ENCODE measurements at regions not wholly inside any gene's neighbourhood (a gene's known extent, or its start where the extent isn't known, plus 50 kb on each side); places are given as distances from the start of the nearest gene placed in this dataset.

- no peak overlapping the region for H3K4me3 ChIP-seq (ENCODE audit: low read depth, low read length)
- no peaks in the 10 kb centered on the region for H3K27me3 ChIP-seq (ENCODE audit: control insufficient read depth, insufficient read depth, low read length)
- H3K4me1 ChIP-seq (ENCODE audit: control insufficient read depth, insufficient read depth, low read length): no peaks in the 10 kb centered on the region
- H3K9ac ChIP-seq (ENCODE audit: low read depth, low read length): no peak overlapping the region
- no peaks in the 10 kb centered on the region for H3K36me3 ChIP-seq (ENCODE audit: control insufficient read depth, insufficient read depth, low read length)
- H3K9me3 ChIP-seq (ENCODE audit: control insufficient read depth, insufficient read depth, low read length): no peaks in the 10 kb centered on the region
These were observed 489.4 kb upstream of the MAGEB18 start for GRCh38 chrX:25648790-25649189.

- H3K36me3 ChIP-seq (ENCODE audit: control insufficient read depth, insufficient read depth, low read length): no peaks in the 10 kb centered on the region
- H3K4me1 ChIP-seq (ENCODE audit: control insufficient read depth, insufficient read depth, low read length): no peaks in the 10 kb centered on the region
- no peaks in the 10 kb centered on the region for H3K27me3 ChIP-seq (ENCODE audit: control insufficient read depth, insufficient read depth, low read length)
- no peak overlapping the region for H3K9ac ChIP-seq (ENCODE audit: low read depth, low read length)
- no peaks in the 10 kb centered on the region for H3K9me3 ChIP-seq (ENCODE audit: control insufficient read depth, insufficient read depth, low read length)
- no peak overlapping the region for H3K4me3 ChIP-seq (ENCODE audit: low read depth, low read length)
These were observed 487.8 kb upstream of the MAGEB18 start for GRCh38 chrX:25650216-25650820.

GRCh38 chrX:25659317-25659716, 478.8 kb upstream of the MAGEB18 start:
- no peaks in the 10 kb centered on the region for H3K4me1 ChIP-seq (ENCODE audit: control insufficient read depth, insufficient read depth, low read length)
- no peak overlapping the region for H3K9ac ChIP-seq (ENCODE audit: low read depth, low read length)

GRCh38 chrX:25663701-25664100, 474.4 kb upstream of the MAGEB18 start:
- no peaks in the 10 kb centered on the region for H3K27me3 ChIP-seq (ENCODE audit: control insufficient read depth, insufficient read depth, low read length)
- H3K36me3 ChIP-seq (ENCODE audit: control insufficient read depth, insufficient read depth, low read length): no peaks in the 10 kb centered on the region
- no peaks in the 10 kb centered on the region for H3K4me1 ChIP-seq (ENCODE audit: control insufficient read depth, insufficient read depth, low read length)
- no peak overlapping the region for H3K4me3 ChIP-seq (ENCODE audit: low read depth, low read length)
- H3K9ac ChIP-seq (ENCODE audit: low read depth, low read length): no peak overlapping the region
- no peaks in the 10 kb centered on the region for H3K9me3 ChIP-seq (ENCODE audit: control insufficient read depth, insufficient read depth, low read length)

More at GRCh38 chrX:25659317-25659716, 478.8 kb upstream of the MAGEB18 start:
- no peaks in the 10 kb centered on the region for H3K36me3 ChIP-seq (ENCODE audit: control insufficient read depth, insufficient read depth, low read length)
- H3K27me3 ChIP-seq (ENCODE audit: control insufficient read depth, insufficient read depth, low read length): no peaks in the 10 kb centered on the region
- H3K9me3 ChIP-seq (ENCODE audit: control insufficient read depth, insufficient read depth, low read length): no peaks in the 10 kb centered on the region
- no peak overlapping the region for H3K4me3 ChIP-seq (ENCODE audit: low read depth, low read length)

GRCh38 chrX:25665431-25665830, 472.7 kb upstream of the MAGEB18 start:
- Histone ChIP-seq H3K9me3 (ENCODE audit: control insufficient read depth, insufficient read depth, low read length) (no peaks in the 10 kb centered on the region), H3K4me3 (ENCODE audit: low read depth, low read length) (no peak overlapping the region), H3K4me1 (ENCODE audit: control insufficient read depth, insufficient read depth, low read length) (no peaks in the 10 kb centered on the region), H3K9ac (ENCODE audit: low read depth, low read length) (no peak overlapping the region), H3K36me3 (ENCODE audit: control insufficient read depth, insufficient read depth, low read length) (no peaks in the 10 kb centered on the region), H3K27me3 (ENCODE audit: control insufficient read depth, insufficient read depth, low read length) (no peaks in the 10 kb centered on the region)

GRCh38 chrX:25667681-25668080, 470.5 kb upstream of the MAGEB18 start:
- Histone ChIP-seq H3K9me3 (ENCODE audit: control insufficient read depth, insufficient read depth, low read length) (no peaks in the 10 kb centered on the region), H3K4me3 (ENCODE audit: low read depth, low read length) (no peak overlapping the region), H3K27me3 (ENCODE audit: control insufficient read depth, insufficient read depth, low read length) (no peaks in the 10 kb centered on the region), H3K36me3 (ENCODE audit: control insufficient read depth, insufficient read depth, low read length) (no peaks in the 10 kb centered on the region), H3K9ac (ENCODE audit: low read depth, low read length) (no peak overlapping the region), H3K4me1 (ENCODE audit: control insufficient read depth, insufficient read depth, low read length) (no peaks in the 10 kb centered on the region)

GRCh38 chrX:25674776-25675175, 463.4 kb upstream of the MAGEB18 start:
- Histone ChIP-seq H3K9ac (ENCODE audit: low read depth, low read length) (no peak overlapping the region), H3K9me3 (ENCODE audit: control insufficient read depth, insufficient read depth, low read length) (peaks cover 10% of the 10 kb centered on the region), H3K36me3 (ENCODE audit: control insufficient read depth, insufficient read depth, low read length) (no peaks in the 10 kb centered on the region), H3K4me3 (ENCODE audit: low read depth, low read length) (no peak overlapping the region), H3K4me1 (ENCODE audit: control insufficient read depth, insufficient read depth, low read length) (no peaks in the 10 kb centered on the region), H3K27me3 (ENCODE audit: control insufficient read depth, insufficient read depth, low read length) (no peaks in the 10 kb centered on the region)

- peaks cover 8% of the 10 kb centered on the region for H3K9me3 ChIP-seq (ENCODE audit: control insufficient read depth, insufficient read depth, low read length)
These were observed 436.3 kb upstream of the MAGEB18 start for GRCh38 chrX:25701876-25702275.

GRCh38 chrX:25717122-25717521, 421.0 kb upstream of the MAGEB18 start:
- H3K27me3 ChIP-seq (ENCODE audit: control insufficient read depth, insufficient read depth, low read length): no peaks in the 10 kb centered on the region
- H3K36me3 ChIP-seq (ENCODE audit: control insufficient read depth, insufficient read depth, low read length): no peaks in the 10 kb centered on the region
- no peak overlapping the region for H3K9ac ChIP-seq (ENCODE audit: low read depth, low read length)
- H3K9me3 ChIP-seq (ENCODE audit: control insufficient read depth, insufficient read depth, low read length): no peaks in the 10 kb centered on the region
- H3K4me3 ChIP-seq (ENCODE audit: low read depth, low read length): no peak overlapping the region
- no peaks in the 10 kb centered on the region for H3K4me1 ChIP-seq (ENCODE audit: control insufficient read depth, insufficient read depth, low read length)

More at GRCh38 chrX:25701876-25702275, 436.3 kb upstream of the MAGEB18 start:
- Histone ChIP-seq H3K27me3 (ENCODE audit: control insufficient read depth, insufficient read depth, low read length) (no peaks in the 10 kb centered on the region), H3K36me3 (ENCODE audit: control insufficient read depth, insufficient read depth, low read length) (no peaks in the 10 kb centered on the region), H3K9ac (ENCODE audit: low read depth, low read length) (no peak overlapping the region), H3K4me3 (ENCODE audit: low read depth, low read length) (no peak overlapping the region), H3K4me1 (ENCODE audit: control insufficient read depth, insufficient read depth, low read length) (no peaks in the 10 kb centered on the region)

GRCh38 chrX:25721564-25721963, 416.6 kb upstream of the MAGEB18 start:
- Histone ChIP-seq H3K36me3 (ENCODE audit: control insufficient read depth, insufficient read depth, low read length) (no peaks in the 10 kb centered on the region), H3K4me1 (ENCODE audit: control insufficient read depth, insufficient read depth, low read length) (no peaks in the 10 kb centered on the region), H3K9ac (ENCODE audit: low read depth, low read length) (no peak overlapping the region), H3K9me3 (ENCODE audit: control insufficient read depth, insufficient read depth, low read length) (no peaks in the 10 kb centered on the region), H3K27me3 (ENCODE audit: control insufficient read depth, insufficient read depth, low read length) (no peaks in the 10 kb centered on the region), H3K4me3 (ENCODE audit: low read depth, low read length) (no peak overlapping the region)

- Histone ChIP-seq H3K4me3 (ENCODE audit: low read depth, low read length) (no peak overlapping the region), H3K9me3 (ENCODE audit: control insufficient read depth, insufficient read depth, low read length) (no peaks in the 10 kb centered on the region), H3K4me1 (ENCODE audit: control insufficient read depth, insufficient read depth, low read length) (no peaks in the 10 kb centered on the region), H3K9ac (ENCODE audit: low read depth, low read length) (no peak overlapping the region), H3K27me3 (ENCODE audit: control insufficient read depth, insufficient read depth, low read length) (no peaks in the 10 kb centered on the region), H3K36me3 (ENCODE audit: control insufficient read depth, insufficient read depth, low read length) (no peaks in the 10 kb centered on the region)
These were observed 411.6 kb upstream of the MAGEB18 start for GRCh38 chrX:25726539-25726938.

GRCh38 chrX:25733148-25733547, 405.0 kb upstream of the MAGEB18 start:
- Histone ChIP-seq H3K9me3 (ENCODE audit: control insufficient read depth, insufficient read depth, low read length) (no peaks in the 10 kb centered on the region), H3K36me3 (ENCODE audit: control insufficient read depth, insufficient read depth, low read length) (no peaks in the 10 kb centered on the region), H3K9ac (ENCODE audit: low read depth, low read length) (no peak overlapping the region), H3K27me3 (ENCODE audit: control insufficient read depth, insufficient read depth, low read length) (no peaks in the 10 kb centered on the region), H3K4me1 (ENCODE audit: control insufficient read depth, insufficient read depth, low read length) (no peaks in the 10 kb centered on the region), H3K4me3 (ENCODE audit: low read depth, low read length) (no peak overlapping the region)
